GM23248 (cell line): ENCODE measurements at regions not wholly inside any gene's neighbourhood (a gene's known extent, or its start where the extent isn't known, plus 50 kb on each side); places are given as distances from the start of the nearest gene placed in this dataset.

Experiments
- EZH2 ChIP-seq: fragments of 200-600 bp; sonication (generic); IDR thresholded peaks from 2 replicates; pipeline ENCODE4 v1.6.1; 2018; ENCODE audit warnings: antibody characterized with exemption, mild to moderate bottlenecking; ENCODE audit not compliant: insufficient read depth, poor library complexity, severe bottlenecking
- EZH2phosphoT487 ChIP-seq: fragments of 200-600 bp; sonication (generic); IDR thresholded peaks from 2 replicates; pipeline ENCODE4 v1.6.1; 2018; ENCODE audit warnings: antibody characterized with exemption, moderate library complexity, mild to moderate bottlenecking, low read depth; ENCODE audit not compliant: insufficient read depth

DNA sequence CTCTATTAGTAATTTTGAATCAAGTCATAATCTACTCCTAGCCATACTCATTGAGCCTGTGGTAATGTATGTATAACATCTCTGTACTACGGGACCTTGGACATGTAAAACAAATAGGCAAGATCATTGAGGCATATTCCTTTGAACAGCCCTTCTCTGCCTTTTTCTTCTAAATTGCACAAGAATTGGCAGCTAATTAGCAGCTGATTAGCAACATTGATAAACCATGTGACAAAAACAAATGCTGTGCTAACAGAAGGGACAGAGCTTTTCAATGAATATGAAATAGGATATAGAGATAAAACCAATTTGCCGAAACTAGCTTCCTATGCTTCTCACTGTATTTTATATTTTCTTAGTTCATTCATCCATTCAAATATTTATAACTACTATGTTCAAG is 1474.2 kb downstream of the FAM181B start:
- TF ChIP-seq EZH2phosphoT487 (no peak), EZH2 (no peak)
